HG03064 (cell line): ENCODE measurements at regions not wholly inside any gene's neighbourhood (a gene's known extent, or its start where the extent isn't known, plus 50 kb on each side); places are given as distances from the start of the nearest gene placed in this dataset.

Source experiments
- ATAC-seq: cut with Tn5 transposase; IDR thresholded peaks from one replicate; pipeline ENCODE4 v1.9.1; 2021; ENCODE audit warnings: low read depth; ENCODE audit not compliant: unreplicated experiment

- no peak for ATAC-seq
These were observed 1896.0 kb upstream of the PIK3C3 start for GRCh38 chr18:40058811-40059570.

- ATAC-seq: no peak
These were observed 1898.8 kb upstream of the PIK3C3 start for GRCh38 chr18:40056079-40056692.

- no peak for ATAC-seq
These were observed 1899.8 kb upstream of the PIK3C3 start for GRCh38 chr18:40055262-40055661.

GRCh38 chr18:40049716-40050115 lies 1905.3 kb upstream of the PIK3C3 start:
- no peak for ATAC-seq

GRCh38 chr18:40048886-40049650 lies 1906.0 kb upstream of the PIK3C3 start:
- no peak for ATAC-seq

GRCh38 chr18:40048253-40048652 lies 1906.8 kb upstream of the PIK3C3 start:
- no peak for ATAC-seq

- ATAC-seq: no peak
These were observed 1908.4 kb upstream of the PIK3C3 start for GRCh38 chr18:40046596-40046995.

GRCh38 chr18:40041951-40042350 lies 1913.1 kb upstream of the PIK3C3 start:
- ATAC-seq: no peak

GRCh38 chr18:40040574-40040973 lies 1914.5 kb upstream of the PIK3C3 start:
- no peak for ATAC-seq

GRCh38 chr18:40037356-40037755 lies 1917.7 kb upstream of the PIK3C3 start:
- ATAC-seq: no peak

- no peak for ATAC-seq
These were observed 1918.2 kb upstream of the PIK3C3 start for GRCh38 chr18:40036861-40037260.

GRCh38 chr18:40035966-40036365 lies 1919.1 kb upstream of the PIK3C3 start:
- no peak for ATAC-seq

GRCh38 chr18:40032076-40032475 lies 1923.0 kb upstream of the PIK3C3 start:
- ATAC-seq: no peak

GRCh38 chr18:40031435-40031834 lies 1923.6 kb upstream of the PIK3C3 start:
- ATAC-seq: no peak

- ATAC-seq: no peak
These were observed 1935.1 kb upstream of the PIK3C3 start for GRCh38 chr18:40019797-40020392.

GRCh38 chr18:40018266-40018665 lies 1936.8 kb upstream of the PIK3C3 start:
- ATAC-seq: no peak

- no peak for ATAC-seq
These were observed 1938.0 kb upstream of the PIK3C3 start for GRCh38 chr18:40017021-40017420.

GRCh38 chr18:40016405-40016804 lies 1938.6 kb upstream of the PIK3C3 start:
- no peak for ATAC-seq

- no peak for ATAC-seq
These were observed 1941.9 kb upstream of the PIK3C3 start for GRCh38 chr18:40013001-40013609.

- no peak for ATAC-seq
These were observed 1943.8 kb upstream of the PIK3C3 start for GRCh38 chr18:40011201-40011600.

GRCh38 chr18:40006634-40007033 lies 1948.4 kb upstream of the PIK3C3 start:
- ATAC-seq: no peak
